WTC11 (cell line): ENCODE measurements at regions not wholly inside any gene's neighbourhood (a gene's known extent, or its start where the extent isn't known, plus 50 kb on each side); places are given as distances from the start of the nearest gene placed in this dataset.

Source experiments
- CREM ChIP-seq: sonication (generic); formaldehyde crosslinking; IDR thresholded peaks from 2 replicates; pipeline ENCODE4 v1.8.1; 2022; ENCODE audit warnings: mild to moderate bottlenecking, missing genetic modification reagents, moderate library complexity
- FOXK1 ChIP-seq: sonication (generic); formaldehyde crosslinking; IDR thresholded peaks from 2 replicates; pipeline ENCODE4 v1.8.0; 2022; ENCODE audit warnings: mild to moderate bottlenecking, moderate library complexity, missing genetic modification reagents
- FOXP1 ChIP-seq: sonication (generic); formaldehyde crosslinking; IDR thresholded peaks from 2 replicates; pipeline ENCODE4 v1.8.0; 2022; ENCODE audit warnings: missing genetic modification reagents, mild to moderate bottlenecking, moderate library complexity, borderline replicate concordance
- ZNF138 ChIP-seq: sonication (generic); formaldehyde crosslinking; conservative IDR thresholded peaks from 2 replicates; pipeline ENCODE4 v1.8.1; 2022; ENCODE audit warnings: mild to moderate bottlenecking, moderate library complexity, missing genetic modification reagents
- ZNF219 ChIP-seq: sonication (generic); formaldehyde crosslinking; IDR thresholded peaks from 2 replicates; pipeline ENCODE4 v1.8.0; 2023; ENCODE audit warnings: missing genetic modification reagents, mild to moderate bottlenecking, borderline replicate concordance
- TF ChIP-seq, protein P1 (sequence below): fragments of 250-450 bp; sonication (Bioruptor Pico); IDR thresholded peaks from 2 replicates; pipeline ENCODE4 v1.8.0; 2021; ENCODE audit warnings: mild to moderate bottlenecking
- TF ChIP-seq, protein P2 (sequence below): sonication (generic); formaldehyde crosslinking; IDR thresholded peaks from 2 replicates; pipeline ENCODE4 v1.8.1; 2023; ENCODE audit warnings: mild to moderate bottlenecking, moderate library complexity, missing genetic modification reagents
- TF ChIP-seq, protein P3 (sequence below): sonication (generic); formaldehyde crosslinking; IDR thresholded peaks from 2 replicates; pipeline ENCODE4 v1.8.0; 2023; ENCODE audit warnings: missing genetic modification reagents
- TF ChIP-seq, protein P4 (sequence below): sonication (generic); formaldehyde crosslinking; IDR thresholded peaks from 2 replicates; pipeline ENCODE4 v1.8.0; 2022; ENCODE audit warnings: mild to moderate bottlenecking, missing genetic modification reagents
- TF ChIP-seq, protein P5 (sequence below): sonication (generic); formaldehyde crosslinking; IDR thresholded peaks from 2 replicates; pipeline ENCODE4 v1.8.0; 2022; ENCODE audit warnings: mild to moderate bottlenecking, missing genetic modification reagents
- TF ChIP-seq, protein P6 (sequence below): fragments of 200-600 bp; IDR thresholded peaks from 2 replicates; pipeline ENCODE4 v1.8.0; 2022; ENCODE audit warnings: antibody characterized with exemption
- TF ChIP-seq, protein P7 (sequence below): sonication (generic); formaldehyde crosslinking; IDR thresholded peaks from 2 replicates; pipeline ENCODE4 v1.8.1; 2022; ENCODE audit warnings: mild to moderate bottlenecking, missing genetic modification reagents, moderate library complexity, borderline replicate concordance
- TF ChIP-seq, protein P8 (sequence below): sonication (generic); formaldehyde crosslinking; IDR thresholded peaks from 2 replicates; pipeline ENCODE4 v1.8.1; 2022; ENCODE audit warnings: low read depth, missing genetic modification reagents, borderline replicate concordance
- TF ChIP-seq, protein P9 (sequence below): sonication (generic); formaldehyde crosslinking; IDR thresholded peaks from 2 replicates; pipeline ENCODE4 v1.8.1; 2023; ENCODE audit warnings: mild to moderate bottlenecking, missing genetic modification reagents, moderate library complexity

DNA sequence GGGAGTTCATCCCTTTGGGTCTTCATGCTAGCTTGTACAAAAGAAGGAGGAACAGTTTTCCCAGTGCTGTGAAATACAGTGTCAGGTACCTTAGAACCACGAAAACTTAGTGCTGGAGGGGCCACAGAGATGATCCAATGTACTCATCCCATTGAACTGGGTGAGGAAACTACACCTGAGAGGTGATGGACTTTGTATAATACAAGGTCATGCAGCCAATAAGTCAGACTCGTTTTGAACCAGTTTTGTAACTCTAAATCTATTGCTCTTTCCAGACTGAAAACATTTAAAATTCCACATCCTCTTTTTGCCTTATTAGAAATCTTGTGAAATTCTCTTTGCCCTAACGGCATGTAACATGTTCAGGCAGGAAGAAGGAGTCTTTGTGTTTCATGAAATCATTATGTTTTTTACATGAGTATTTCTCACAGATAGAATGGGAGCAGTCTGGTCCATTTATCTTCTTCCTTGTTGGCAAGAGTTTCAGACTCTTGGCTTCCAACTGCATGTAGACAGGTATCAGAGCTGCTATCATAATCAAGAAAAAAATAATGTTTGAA, 146.8 kb upstream of the FBXL7 start:
- TF ChIP-seq, protein P1, sequence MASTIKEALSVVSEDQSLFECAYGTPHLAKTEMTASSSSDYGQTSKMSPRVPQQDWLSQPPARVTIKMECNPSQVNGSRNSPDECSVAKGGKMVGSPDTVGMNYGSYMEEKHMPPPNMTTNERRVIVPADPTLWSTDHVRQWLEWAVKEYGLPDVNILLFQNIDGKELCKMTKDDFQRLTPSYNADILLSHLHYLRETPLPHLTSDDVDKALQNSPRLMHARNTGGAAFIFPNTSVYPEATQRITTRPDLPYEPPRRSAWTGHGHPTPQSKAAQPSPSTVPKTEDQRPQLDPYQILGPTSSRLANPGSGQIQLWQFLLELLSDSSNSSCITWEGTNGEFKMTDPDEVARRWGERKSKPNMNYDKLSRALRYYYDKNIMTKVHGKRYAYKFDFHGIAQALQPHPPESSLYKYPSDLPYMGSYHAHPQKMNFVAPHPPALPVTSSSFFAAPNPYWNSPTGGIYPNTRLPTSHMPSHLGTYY (CRISPR knock-in tag), result no peak
- TF ChIP-seq, protein P2, sequence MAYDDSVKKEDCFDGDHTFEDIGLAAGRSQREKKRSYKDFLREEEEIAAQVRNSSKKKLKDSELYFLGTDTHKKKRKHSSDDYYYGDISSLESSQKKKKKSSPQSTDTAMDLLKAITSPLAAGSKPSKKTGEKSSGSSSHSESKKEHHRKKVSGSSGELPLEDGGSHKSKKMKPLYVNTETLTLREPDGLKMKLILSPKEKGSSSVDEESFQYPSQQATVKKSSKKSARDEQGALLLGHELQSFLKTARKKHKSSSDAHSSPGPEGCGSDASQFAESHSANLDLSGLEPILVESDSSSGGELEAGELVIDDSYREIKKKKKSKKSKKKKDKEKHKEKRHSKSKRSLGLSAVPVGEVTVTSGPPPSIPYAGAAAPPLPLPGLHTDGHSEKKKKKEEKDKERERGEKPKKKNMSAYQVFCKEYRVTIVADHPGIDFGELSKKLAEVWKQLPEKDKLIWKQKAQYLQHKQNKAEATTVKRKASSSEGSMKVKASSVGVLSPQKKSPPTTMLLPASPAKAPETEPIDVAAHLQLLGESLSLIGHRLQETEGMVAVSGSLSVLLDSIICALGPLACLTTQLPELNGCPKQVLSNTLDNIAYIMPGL (CRISPR knock-in tag), result no peak
- TF ChIP-seq, protein P3, sequence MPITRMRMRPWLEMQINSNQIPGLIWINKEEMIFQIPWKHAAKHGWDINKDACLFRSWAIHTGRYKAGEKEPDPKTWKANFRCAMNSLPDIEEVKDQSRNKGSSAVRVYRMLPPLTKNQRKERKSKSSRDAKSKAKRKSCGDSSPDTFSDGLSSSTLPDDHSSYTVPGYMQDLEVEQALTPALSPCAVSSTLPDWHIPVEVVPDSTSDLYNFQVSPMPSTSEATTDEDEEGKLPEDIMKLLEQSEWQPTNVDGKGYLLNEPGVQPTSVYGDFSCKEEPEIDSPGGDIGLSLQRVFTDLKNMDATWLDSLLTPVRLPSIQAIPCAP (CRISPR knock-in tag), result no peak
- TF ChIP-seq, protein P4, sequence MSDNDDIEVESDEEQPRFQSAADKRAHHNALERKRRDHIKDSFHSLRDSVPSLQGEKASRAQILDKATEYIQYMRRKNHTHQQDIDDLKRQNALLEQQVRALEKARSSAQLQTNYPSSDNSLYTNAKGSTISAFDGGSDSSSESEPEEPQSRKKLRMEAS (CRISPR knock-in tag), result no peak
- TF ChIP-seq ZNF138 (CRISPR knock-in tag) (no peak), FOXK1 (no peak), ZNF219 (CRISPR knock-in tag) (no peak), FOXP1 (CRISPR knock-in tag) (no peak), CREM (no peak)
- TF ChIP-seq, protein P5, sequence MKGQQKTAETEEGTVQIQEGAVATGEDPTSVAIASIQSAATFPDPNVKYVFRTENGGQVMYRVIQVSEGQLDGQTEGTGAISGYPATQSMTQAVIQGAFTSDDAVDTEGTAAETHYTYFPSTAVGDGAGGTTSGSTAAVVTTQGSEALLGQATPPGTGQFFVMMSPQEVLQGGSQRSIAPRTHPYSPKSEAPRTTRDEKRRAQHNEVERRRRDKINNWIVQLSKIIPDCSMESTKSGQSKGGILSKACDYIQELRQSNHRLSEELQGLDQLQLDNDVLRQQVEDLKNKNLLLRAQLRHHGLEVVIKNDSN (CRISPR knock-in tag), result no peak
- TF ChIP-seq, protein P6, sequence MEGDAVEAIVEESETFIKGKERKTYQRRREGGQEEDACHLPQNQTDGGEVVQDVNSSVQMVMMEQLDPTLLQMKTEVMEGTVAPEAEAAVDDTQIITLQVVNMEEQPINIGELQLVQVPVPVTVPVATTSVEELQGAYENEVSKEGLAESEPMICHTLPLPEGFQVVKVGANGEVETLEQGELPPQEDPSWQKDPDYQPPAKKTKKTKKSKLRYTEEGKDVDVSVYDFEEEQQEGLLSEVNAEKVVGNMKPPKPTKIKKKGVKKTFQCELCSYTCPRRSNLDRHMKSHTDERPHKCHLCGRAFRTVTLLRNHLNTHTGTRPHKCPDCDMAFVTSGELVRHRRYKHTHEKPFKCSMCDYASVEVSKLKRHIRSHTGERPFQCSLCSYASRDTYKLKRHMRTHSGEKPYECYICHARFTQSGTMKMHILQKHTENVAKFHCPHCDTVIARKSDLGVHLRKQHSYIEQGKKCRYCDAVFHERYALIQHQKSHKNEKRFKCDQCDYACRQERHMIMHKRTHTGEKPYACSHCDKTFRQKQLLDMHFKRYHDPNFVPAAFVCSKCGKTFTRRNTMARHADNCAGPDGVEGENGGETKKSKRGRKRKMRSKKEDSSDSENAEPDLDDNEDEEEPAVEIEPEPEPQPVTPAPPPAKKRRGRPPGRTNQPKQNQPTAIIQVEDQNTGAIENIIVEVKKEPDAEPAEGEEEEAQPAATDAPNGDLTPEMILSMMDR, result no peak
- TF ChIP-seq, protein P7, sequence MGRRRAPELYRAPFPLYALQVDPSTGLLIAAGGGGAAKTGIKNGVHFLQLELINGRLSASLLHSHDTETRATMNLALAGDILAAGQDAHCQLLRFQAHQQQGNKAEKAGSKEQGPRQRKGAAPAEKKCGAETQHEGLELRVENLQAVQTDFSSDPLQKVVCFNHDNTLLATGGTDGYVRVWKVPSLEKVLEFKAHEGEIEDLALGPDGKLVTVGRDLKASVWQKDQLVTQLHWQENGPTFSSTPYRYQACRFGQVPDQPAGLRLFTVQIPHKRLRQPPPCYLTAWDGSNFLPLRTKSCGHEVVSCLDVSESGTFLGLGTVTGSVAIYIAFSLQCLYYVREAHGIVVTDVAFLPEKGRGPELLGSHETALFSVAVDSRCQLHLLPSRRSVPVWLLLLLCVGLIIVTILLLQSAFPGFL (CRISPR knock-in tag), result no peak
- TF ChIP-seq, protein P8, sequence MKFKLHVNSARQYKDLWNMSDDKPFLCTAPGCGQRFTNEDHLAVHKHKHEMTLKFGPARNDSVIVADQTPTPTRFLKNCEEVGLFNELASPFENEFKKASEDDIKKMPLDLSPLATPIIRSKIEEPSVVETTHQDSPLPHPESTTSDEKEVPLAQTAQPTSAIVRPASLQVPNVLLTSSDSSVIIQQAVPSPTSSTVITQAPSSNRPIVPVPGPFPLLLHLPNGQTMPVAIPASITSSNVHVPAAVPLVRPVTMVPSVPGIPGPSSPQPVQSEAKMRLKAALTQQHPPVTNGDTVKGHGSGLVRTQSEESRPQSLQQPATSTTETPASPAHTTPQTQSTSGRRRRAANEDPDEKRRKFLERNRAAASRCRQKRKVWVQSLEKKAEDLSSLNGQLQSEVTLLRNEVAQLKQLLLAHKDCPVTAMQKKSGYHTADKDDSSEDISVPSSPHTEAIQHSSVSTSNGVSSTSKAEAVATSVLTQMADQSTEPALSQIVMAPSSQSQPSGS (CRISPR knock-in tag), result no peak
- TF ChIP-seq, protein P9, sequence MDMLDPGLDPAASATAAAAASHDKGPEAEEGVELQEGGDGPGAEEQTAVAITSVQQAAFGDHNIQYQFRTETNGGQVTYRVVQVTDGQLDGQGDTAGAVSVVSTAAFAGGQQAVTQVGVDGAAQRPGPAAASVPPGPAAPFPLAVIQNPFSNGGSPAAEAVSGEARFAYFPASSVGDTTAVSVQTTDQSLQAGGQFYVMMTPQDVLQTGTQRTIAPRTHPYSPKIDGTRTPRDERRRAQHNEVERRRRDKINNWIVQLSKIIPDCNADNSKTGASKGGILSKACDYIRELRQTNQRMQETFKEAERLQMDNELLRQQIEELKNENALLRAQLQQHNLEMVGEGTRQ, result no peak
